Activated CD8-positive, alpha-beta T cell treated with anti-CD3 and anti-CD28 coated beads for 36 hours (primary cell): ENCODE measurements at regions not wholly inside any gene's neighbourhood (a gene's known extent, or its start where the extent isn't known, plus 50 kb on each side); places are given as distances from the start of the nearest gene placed in this dataset.

Source experiments
- ATAC-seq: fragments of 200-7000 bp; cut with Tn5 transposase; one replicate; pipeline ENCODE4 v1.10.0; 2021; ENCODE audit warnings: mild to moderate bottlenecking, moderate library complexity
- CTCF ChIA-PET: fragments of 350-600 bp; sonication (Branson Sonifier 250); formaldehyde crosslinking; loops from one replicate; lab custom pipeline; 2021; ENCODE audit warnings: antibody characterized with exemption; lab: Charles Lee
- POLR2A ChIA-PET: fragments of 350-600 bp; sonication (Branson Sonifier 250); formaldehyde crosslinking; loops from one replicate; lab custom pipeline; 2021; ENCODE audit warnings: antibody characterized with exemption; lab: Charles Lee
- DNase-seq: peaks from one replicate; pipeline ENCODE4 v3.0.0-alpha.2; 2020
- H3K27ac Mint-ChIP-seq: one replicate; pipeline ENCODE4 v1.8.0; 2021; ENCODE audit warnings: mild to moderate bottlenecking, mixed read lengths
- H3K27me3 Mint-ChIP-seq: one replicate; pipeline ENCODE4 v1.8.0; 2021; ENCODE audit warnings: mixed read lengths
- H3K36me3 Mint-ChIP-seq: one replicate; pipeline ENCODE4 v1.8.0; 2021; ENCODE audit warnings: low read depth, mixed read lengths
- H3K4me1 Mint-ChIP-seq: one replicate; pipeline ENCODE4 v1.8.0; 2021; ENCODE audit warnings: low read depth, mixed read lengths
- H3K4me3 Mint-ChIP-seq: one replicate; pipeline ENCODE4 v1.8.0; 2021; ENCODE audit warnings: mild to moderate bottlenecking, moderate library complexity, mixed read lengths
- H3K9me3 Mint-ChIP-seq: one replicate; pipeline ENCODE4 v1.8.0; 2021; ENCODE audit warnings: mixed read lengths
- intact Hi-C: fragments of 100-400 bp; cut with micrococcal nuclease; formaldehyde crosslinking; loops from one replicate; pipeline ENCODE4 v1.10.0; 2022
- TF ChIP-seq, protein P1 (sequence below): fragments of 200-600 bp; IDR thresholded peaks from one replicate; pipeline ENCODE4 v1.8.0; 2022; ENCODE audit warnings: antibody characterized with exemption, mild to moderate bottlenecking

DNA sequence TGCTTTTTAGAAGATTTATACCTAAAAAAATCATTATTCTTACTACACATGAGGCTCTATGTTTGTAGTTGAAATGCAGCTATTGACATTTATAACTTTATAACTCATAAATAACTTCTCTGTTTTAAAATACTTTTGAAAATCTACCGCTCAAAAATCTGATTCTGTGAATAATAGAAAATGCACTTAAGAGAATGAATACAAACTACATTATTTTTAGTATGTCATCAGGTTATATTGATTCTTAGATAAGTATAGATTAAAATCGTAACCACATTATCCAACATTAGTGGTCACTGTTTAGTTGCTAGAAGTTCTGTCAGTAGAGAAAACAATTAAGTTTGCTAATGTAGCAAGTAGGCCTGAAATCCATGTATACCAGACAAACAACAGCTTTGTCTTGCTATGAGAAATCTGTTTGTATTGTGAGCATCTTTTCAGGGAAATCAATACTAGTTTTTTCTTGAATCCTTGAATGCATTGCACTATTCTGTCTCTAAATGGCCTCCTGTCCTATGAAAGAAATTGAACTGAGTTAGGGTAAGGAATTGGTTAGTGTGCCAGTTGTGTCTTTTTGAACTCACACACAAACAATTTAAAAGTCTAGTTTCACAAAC lies 116.5 kb upstream of the HDAC9 start:
- Mint-ChIP-seq H3K4me3 (no peak overlapping the region), H3K27me3 (no peaks in the 10 kb centered on the region), H3K36me3 (no peaks in the 10 kb centered on the region), H3K9me3 (no peaks in the 10 kb centered on the region), H3K4me1 (no peaks in the 10 kb centered on the region), H3K27ac (no peak overlapping the region)
- DNase-seq (no peak), ATAC-seq (no peak)
- ChIA-PET POLR2A (no interaction called here), CTCF (no interaction called here)
- intact Hi-C loops: no loop called here
- TF ChIP-seq, protein P1, sequence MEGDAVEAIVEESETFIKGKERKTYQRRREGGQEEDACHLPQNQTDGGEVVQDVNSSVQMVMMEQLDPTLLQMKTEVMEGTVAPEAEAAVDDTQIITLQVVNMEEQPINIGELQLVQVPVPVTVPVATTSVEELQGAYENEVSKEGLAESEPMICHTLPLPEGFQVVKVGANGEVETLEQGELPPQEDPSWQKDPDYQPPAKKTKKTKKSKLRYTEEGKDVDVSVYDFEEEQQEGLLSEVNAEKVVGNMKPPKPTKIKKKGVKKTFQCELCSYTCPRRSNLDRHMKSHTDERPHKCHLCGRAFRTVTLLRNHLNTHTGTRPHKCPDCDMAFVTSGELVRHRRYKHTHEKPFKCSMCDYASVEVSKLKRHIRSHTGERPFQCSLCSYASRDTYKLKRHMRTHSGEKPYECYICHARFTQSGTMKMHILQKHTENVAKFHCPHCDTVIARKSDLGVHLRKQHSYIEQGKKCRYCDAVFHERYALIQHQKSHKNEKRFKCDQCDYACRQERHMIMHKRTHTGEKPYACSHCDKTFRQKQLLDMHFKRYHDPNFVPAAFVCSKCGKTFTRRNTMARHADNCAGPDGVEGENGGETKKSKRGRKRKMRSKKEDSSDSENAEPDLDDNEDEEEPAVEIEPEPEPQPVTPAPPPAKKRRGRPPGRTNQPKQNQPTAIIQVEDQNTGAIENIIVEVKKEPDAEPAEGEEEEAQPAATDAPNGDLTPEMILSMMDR: no peak

DNA sequence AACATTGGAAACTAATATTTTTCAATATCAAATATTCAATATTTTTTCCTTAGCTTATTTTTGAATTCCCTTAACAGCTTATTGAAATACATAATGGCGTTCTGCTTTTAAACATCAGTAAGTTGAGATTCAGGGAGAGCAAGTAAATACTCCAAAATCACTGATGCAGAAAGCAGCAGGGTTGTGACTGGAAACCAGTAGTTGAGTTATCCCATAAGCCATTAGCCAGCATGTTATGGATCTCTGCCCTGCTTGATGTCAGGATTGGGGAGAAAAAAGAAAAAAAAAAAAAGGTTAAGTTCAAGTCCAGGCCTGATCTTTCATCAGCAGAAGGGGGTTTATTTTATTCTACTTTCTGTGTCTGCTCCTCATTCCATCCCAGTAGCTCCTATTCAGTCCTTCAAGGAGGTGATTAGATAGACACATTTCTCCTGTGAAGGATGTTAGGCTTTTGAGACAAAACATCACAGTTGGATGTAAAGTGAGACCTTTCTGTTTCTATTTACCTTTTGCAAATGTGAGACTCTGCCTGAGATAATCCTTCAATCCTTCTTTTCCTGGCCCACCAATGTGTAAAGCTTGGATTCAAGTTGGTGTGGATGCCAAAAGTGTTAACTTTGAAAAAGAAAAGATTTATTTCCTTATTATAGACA lies 110.9 kb upstream of the HDAC9 start:
- no peaks in the 10 kb centered on the region for H3K4me1 Mint-ChIP-seq
- ChIA-PET CTCF (interaction anchor here (1.2 kb wide), 1 partner anchor 27 kb away, joined by 5 read pairs; no protein-coding TSS in a partner anchor), POLR2A (no interaction called here)
- TF ChIP-seq, protein P1: no peak
- no peak overlapping the region for H3K4me3 Mint-ChIP-seq
- no peak overlapping the region for H3K27ac Mint-ChIP-seq
- DNase-seq: no peak
- no peaks in the 10 kb centered on the region for H3K27me3 Mint-ChIP-seq
- ATAC-seq: no peak
- intact Hi-C loops: no loop called here
- no peaks in the 10 kb centered on the region for H3K36me3 Mint-ChIP-seq
- no peaks in the 10 kb centered on the region for H3K9me3 Mint-ChIP-seq

DNA sequence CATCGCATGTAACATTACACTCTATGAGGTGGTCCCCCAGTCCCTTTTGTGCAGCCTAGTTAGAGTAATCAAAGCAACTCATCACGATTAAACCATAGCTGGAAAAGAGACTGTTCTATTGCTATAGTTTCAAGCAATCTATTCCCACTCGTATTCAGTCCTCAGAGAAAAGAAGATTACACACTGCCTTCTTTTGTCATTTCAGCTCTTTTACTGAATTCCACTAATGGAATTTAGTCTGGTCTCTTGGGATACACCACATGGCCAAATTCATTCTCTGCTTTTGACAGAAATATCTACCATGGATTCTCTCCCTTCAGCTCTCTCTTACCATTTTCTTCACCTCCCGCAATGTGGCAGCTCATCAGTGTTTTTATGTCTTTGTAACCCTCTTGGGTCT lies 108.9 kb upstream of the HDAC9 start:
- Mint-ChIP-seq H3K9me3 (no peaks in the 10 kb centered on the region), H3K4me1 (no peaks in the 10 kb centered on the region), H3K36me3 (no peaks in the 10 kb centered on the region), H3K27ac (no peak overlapping the region), H3K27me3 (no peaks in the 10 kb centered on the region), H3K4me3 (no peak overlapping the region)
- CTCF ChIA-PET: interaction anchor here (0.8 kb wide), 1 partner anchor 12 kb away, joined by 3 read pairs; no protein-coding TSS in a partner anchor
- TF ChIP-seq, protein P1: no peak
- intact Hi-C loops: no loop called here
- DNase-seq (no peak), ATAC-seq (no peak)
- POLR2A ChIA-PET: no interaction called here

DNA sequence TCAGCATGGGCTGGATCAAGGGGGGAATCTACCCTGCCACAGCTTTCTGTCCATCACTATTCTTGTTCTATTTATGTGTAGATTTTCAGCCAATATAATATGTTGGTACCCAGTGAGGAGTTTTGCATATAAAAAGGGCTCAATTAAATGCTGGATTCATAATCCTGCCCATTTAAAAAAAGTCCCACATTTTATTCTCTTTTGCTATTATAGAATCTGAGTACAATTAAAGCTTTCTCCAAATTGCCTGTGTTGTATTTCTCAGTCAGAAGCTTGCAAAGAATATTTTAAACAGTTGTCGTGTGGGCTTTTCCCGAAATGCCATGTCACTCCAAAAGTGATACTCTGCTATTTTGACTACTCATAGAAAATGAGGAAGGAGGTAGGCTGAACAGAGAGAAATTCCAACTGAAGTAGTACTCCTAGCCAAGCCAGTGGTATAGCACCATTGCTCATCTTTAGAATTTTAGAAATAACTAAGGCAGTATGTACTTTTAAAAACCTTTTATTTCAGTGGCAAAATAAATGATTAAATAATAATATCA lies 108.3 kb upstream of the HDAC9 start:
- Mint-ChIP-seq H3K27me3 (no peaks in the 10 kb centered on the region), H3K4me1 (no peaks in the 10 kb centered on the region), H3K4me3 (no peak overlapping the region), H3K36me3 (no peaks in the 10 kb centered on the region), H3K9me3 (no peaks in the 10 kb centered on the region), H3K27ac (no peak overlapping the region)
- TF ChIP-seq, protein P1: no peak
- POLR2A ChIA-PET: no interaction called here
- no peak for ATAC-seq
- intact Hi-C loops: no loop called here
- no peak for DNase-seq
- CTCF ChIA-PET: interaction anchor here (0.8 kb wide), 1 partner anchor 12 kb away, joined by 3 read pairs; no protein-coding TSS in a partner anchor

DNA sequence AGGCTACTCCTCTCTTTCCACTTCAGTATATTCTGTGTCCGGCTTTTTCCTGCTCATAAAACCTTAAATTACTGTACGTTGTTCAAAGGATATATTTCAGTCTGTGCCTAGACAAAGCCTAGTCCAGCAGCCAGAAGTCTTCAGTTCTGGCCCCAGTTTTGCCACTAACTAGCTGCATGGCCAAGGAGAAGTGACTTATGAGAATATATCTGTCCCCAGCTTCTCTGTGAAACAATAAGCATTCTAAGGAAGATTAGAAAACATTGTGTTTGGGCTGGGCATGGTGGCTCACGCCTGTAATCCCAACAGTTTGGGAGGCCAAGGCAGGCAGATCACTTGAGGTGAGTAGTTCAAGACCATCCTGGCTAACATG lies 105.0 kb upstream of the HDAC9 start:
- Mint-ChIP-seq H3K4me3 (no peak overlapping the region), H3K36me3 (no peaks in the 10 kb centered on the region), H3K9me3 (no peaks in the 10 kb centered on the region), H3K27me3 (no peaks in the 10 kb centered on the region), H3K27ac (no peak overlapping the region), H3K4me1 (no peaks in the 10 kb centered on the region)
- ChIA-PET CTCF (no interaction called here), POLR2A (no interaction called here)
- no peak for DNase-seq
- ATAC-seq: no peak
- intact Hi-C loops: no loop called here
- TF ChIP-seq, protein P1: no peak
